Keratinocyte (primary cell): ENCODE measurements at regions not wholly inside any gene's neighbourhood (a gene's known extent, or its start where the extent isn't known, plus 50 kb on each side); places are given as distances from the start of the nearest gene placed in this dataset.
A peak's percentile ranks its signal among the peaks of the same experiment; 100 is the strongest.

Experiments
- DNase-seq: peaks from one replicate; pipeline ENCODE4 v3.0.0-alpha.2; 2011; ENCODE audit warnings: low read depth, missing footprints, low spot score
- FAIRE-seq: peaks from 2 replicates; lab custom pipeline; 2011; peaks lifted over from hg19 to GRCh38; lab: Jason Lieb, UNC
- H2AFZ ChIP-seq: 2 replicates; pipeline ENCODE4 v1.6.0; 2012; ENCODE audit warnings: low read length, control low read depth, inconsistent platforms; ENCODE audit not compliant: control insufficient read depth
- H3K27ac ChIP-seq: 2 replicates; pipeline ENCODE4 v1.5.1; 2011; ENCODE audit warnings: low read length; ENCODE audit not compliant: control insufficient read depth, insufficient read depth
- H3K27me3 ChIP-seq: 3 replicates; pipeline ENCODE4 v1.6.0; 2011; ENCODE audit warnings: low read length; ENCODE audit not compliant: control insufficient read depth, insufficient read depth; ENCODE audit errors: extremely low read depth
- H3K36me3 ChIP-seq, 2 experiments: 2 replicates in 1 of 2; 3 replicates in 1 of 2; pipeline ENCODE4 v1.5.1; 2011; ENCODE audit warnings: low read length in 2 of 2, mild to moderate bottlenecking in 1 of 2; ENCODE audit not compliant: control insufficient read depth in 2 of 2, insufficient read depth in 2 of 2; ENCODE audit errors: extremely low read depth in 1 of 2
- H3K4me1 ChIP-seq: 3 replicates; pipeline ENCODE4 v1.5.1; 2011; ENCODE audit warnings: low read length; ENCODE audit not compliant: control insufficient read depth, insufficient read depth; ENCODE audit errors: extremely low read depth
- H3K4me2 ChIP-seq: 3 replicates; pipeline ENCODE4 v1.6.0; 2011; ENCODE audit warnings: low read depth, low read length; ENCODE audit not compliant: control insufficient read depth, insufficient read depth; ENCODE audit errors: extremely low read depth
- H3K4me3 ChIP-seq, 3 experiments: fragments of 200-600 bp in 1 of 3; sonication (generic) in 1 of 3; 2 replicates in 2 of 3; 3 replicates in 1 of 3; pipeline ENCODE4 v1.5.1; 2011 to 2016; ENCODE audit warnings: low read length in 3 of 3, mild to moderate bottlenecking in 3 of 3, control low read depth in 2 of 3, inconsistent platforms in 1 of 3, low read depth in 1 of 3, mixed read lengths in 1 of 3, mixed run types in 1 of 3, moderate library complexity in 1 of 3; ENCODE audit not compliant: control insufficient read depth in 2 of 3, insufficient read depth in 2 of 3; ENCODE audit errors: extremely low read depth in 1 of 3
- H3K79me2 ChIP-seq: 2 replicates; pipeline ENCODE4 v1.6.0; 2012; ENCODE audit warnings: low read length; ENCODE audit not compliant: control insufficient read depth, insufficient read depth
- H3K9ac ChIP-seq: 3 replicates; pipeline ENCODE4 v1.6.0; 2011; ENCODE audit warnings: low read length; ENCODE audit not compliant: control insufficient read depth, insufficient read depth; ENCODE audit errors: extremely low read depth
- H3K9me1 ChIP-seq: 3 replicates; pipeline ENCODE4 v1.6.0; 2011; ENCODE audit warnings: low read length; ENCODE audit not compliant: control insufficient read depth, insufficient read depth; ENCODE audit errors: extremely low read depth
- H3K9me3 ChIP-seq: 2 replicates; pipeline ENCODE4 v1.5.1; 2012; ENCODE audit warnings: low read depth, low read length; ENCODE audit not compliant: control insufficient read depth
- H4K20me1 ChIP-seq: 3 replicates; pipeline ENCODE4 v1.6.0; 2011; ENCODE audit warnings: low read length; ENCODE audit not compliant: control insufficient read depth, insufficient read depth; ENCODE audit errors: extremely low read depth
- CTCF ChIP-seq, 3 experiments: IDR thresholded peaks in 1 of 3; conservative IDR thresholded peaks in 1 of 3; optimal IDR thresholded peaks in 1 of 3; 2 replicates in 2 of 3; 3 replicates in 1 of 3; pipeline versions ENCODE3 to v1.5.1; 2011; ENCODE audit warnings: low read length in 3 of 3, mild to moderate bottlenecking in 3 of 3, moderate library complexity in 2 of 3, control low read depth in 1 of 3, inconsistent platforms in 1 of 3; ENCODE audit not compliant: insufficient read depth in 2 of 3; ENCODE audit errors: extremely low read depth in 1 of 3
- EZH2 ChIP-seq: IDR thresholded peaks from one replicate; pipeline ENCODE4 v1.6.1; 2012; ENCODE audit warnings: inconsistent platforms, mild to moderate bottlenecking, low read length, moderate library complexity
- dilution Hi-C: fragments of 300-500 bp; cut with MboI; formaldehyde crosslinking; loops from one replicate; pipeline ENCODE4 v1.7.0; 2020; ENCODE audit warnings: low sequenced_read_pairs; ENCODE audit not compliant: extremely low pct_ligation_motif_present

GRCh38 chr13:30370916-30371521 is 51.3 kb upstream of the UBE2L5 start:
- TF ChIP-seq CTCF (optimal IDR thresholded peaks at IDR 0.05 in 1 of 3, IDR thresholded peaks at IDR 0.05 in 1 of 3, conservative IDR thresholded peaks at IDR 0.05 in 1 of 3; ENCODE audit: extremely low read depth in 1 of 3, insufficient read depth in 2 of 3, low read length in 3 of 3) (no peak), EZH2 (no peak)
- Histone ChIP-seq H3K9ac (no peak overlapping the region), H4K20me1 (no peaks in the 10 kb centered on the region), H3K4me3 (no peak overlapping the region), H3K36me3 (no peaks in the 10 kb centered on the region), H3K4me1 (no peaks in the 10 kb centered on the region), H3K4me2 (no peak overlapping the region), H3K9me1 (no peaks in the 10 kb centered on the region), H3K27me3 (no peaks in the 10 kb centered on the region), H3K9me3 (no peaks in the 10 kb centered on the region), H3K27ac (no peak overlapping the region), H2AFZ (no peak overlapping the region), H3K79me2 (no peaks in the 10 kb centered on the region)
- DNase-seq (no peak), FAIRE-seq (no peak)
- dilution Hi-C loops: no loop called here

GRCh38 chr13:30371649-30372265 is 50.5 kb upstream of the UBE2L5 start:
- Histone ChIP-seq H3K9me1 (no peaks in the 10 kb centered on the region), H3K4me2 (no peak overlapping the region), H4K20me1 (no peaks in the 10 kb centered on the region), H3K27me3 (no peaks in the 10 kb centered on the region), H3K27ac (no peak overlapping the region), H2AFZ (no peak overlapping the region), H3K4me1 (no peaks in the 10 kb centered on the region), H3K36me3 (no peaks in the 10 kb centered on the region), H3K9me3 (no peaks in the 10 kb centered on the region), H3K9ac (no peak overlapping the region), H3K79me2 (no peaks in the 10 kb centered on the region), H3K4me3 (no peak overlapping the region)
- TF ChIP-seq CTCF (optimal IDR thresholded peaks at IDR 0.05 in 1 of 3, IDR thresholded peaks at IDR 0.05 in 1 of 3, conservative IDR thresholded peaks at IDR 0.05 in 1 of 3; ENCODE audit: extremely low read depth in 1 of 3, insufficient read depth in 2 of 3, low read length in 3 of 3) (no peak), EZH2 (no peak)
- FAIRE-seq (peak; percentile 59), DNase-seq (no peak)
- dilution Hi-C loops: no loop called here
